Fibroblast of pulmonary artery (primary cell): ENCODE measurements at regions not wholly inside any gene's neighbourhood (a gene's known extent, or its start where the extent isn't known, plus 50 kb on each side); places are given as distances from the start of the nearest gene placed in this dataset.

Experiments
- DNase-seq: peaks from one replicate; pipeline ENCODE4 v3.0.0-alpha.2; 2010; ENCODE audit warnings: low read depth
- H3K4me3 ChIP-seq: replicated peaks from 2 replicates; pipeline ENCODE4 v1.5.1; 2011; ENCODE audit warnings: low read depth, mild to moderate bottlenecking, control low read depth, low read length, moderate library complexity
- TF ChIP-seq, protein P1 (sequence below): IDR thresholded peaks from 2 replicates; pipeline ENCODE4 v1.5.1; 2011; ENCODE audit warnings: mild to moderate bottlenecking, control low read depth, low read length, inconsistent platforms; ENCODE audit errors: missing control alignments

DNA sequence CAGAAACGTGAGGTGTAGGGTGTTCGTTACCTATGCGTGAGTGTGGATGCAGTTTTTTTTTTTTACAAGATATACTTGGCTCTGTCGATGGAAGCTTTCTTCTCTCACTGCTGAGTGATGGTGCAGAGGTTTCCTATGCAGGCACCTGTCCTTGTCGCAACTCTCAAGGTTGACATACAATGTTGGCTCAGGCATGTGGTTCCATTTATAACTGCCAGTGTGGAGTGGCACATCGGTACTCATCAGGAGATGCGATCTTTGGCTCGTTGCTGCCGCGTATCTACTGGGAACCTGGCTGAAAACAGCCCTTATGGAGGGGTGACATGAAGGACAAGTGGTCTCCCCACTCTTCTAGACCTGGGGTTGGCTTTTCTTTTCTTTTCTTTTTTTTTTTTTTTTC is 109.0 kb downstream of the ZNF664 start:
- TF ChIP-seq, protein P1, sequence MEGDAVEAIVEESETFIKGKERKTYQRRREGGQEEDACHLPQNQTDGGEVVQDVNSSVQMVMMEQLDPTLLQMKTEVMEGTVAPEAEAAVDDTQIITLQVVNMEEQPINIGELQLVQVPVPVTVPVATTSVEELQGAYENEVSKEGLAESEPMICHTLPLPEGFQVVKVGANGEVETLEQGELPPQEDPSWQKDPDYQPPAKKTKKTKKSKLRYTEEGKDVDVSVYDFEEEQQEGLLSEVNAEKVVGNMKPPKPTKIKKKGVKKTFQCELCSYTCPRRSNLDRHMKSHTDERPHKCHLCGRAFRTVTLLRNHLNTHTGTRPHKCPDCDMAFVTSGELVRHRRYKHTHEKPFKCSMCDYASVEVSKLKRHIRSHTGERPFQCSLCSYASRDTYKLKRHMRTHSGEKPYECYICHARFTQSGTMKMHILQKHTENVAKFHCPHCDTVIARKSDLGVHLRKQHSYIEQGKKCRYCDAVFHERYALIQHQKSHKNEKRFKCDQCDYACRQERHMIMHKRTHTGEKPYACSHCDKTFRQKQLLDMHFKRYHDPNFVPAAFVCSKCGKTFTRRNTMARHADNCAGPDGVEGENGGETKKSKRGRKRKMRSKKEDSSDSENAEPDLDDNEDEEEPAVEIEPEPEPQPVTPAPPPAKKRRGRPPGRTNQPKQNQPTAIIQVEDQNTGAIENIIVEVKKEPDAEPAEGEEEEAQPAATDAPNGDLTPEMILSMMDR = no peak
- no peak for DNase-seq
- no peak overlapping the region for H3K4me3 ChIP-seq

DNA sequence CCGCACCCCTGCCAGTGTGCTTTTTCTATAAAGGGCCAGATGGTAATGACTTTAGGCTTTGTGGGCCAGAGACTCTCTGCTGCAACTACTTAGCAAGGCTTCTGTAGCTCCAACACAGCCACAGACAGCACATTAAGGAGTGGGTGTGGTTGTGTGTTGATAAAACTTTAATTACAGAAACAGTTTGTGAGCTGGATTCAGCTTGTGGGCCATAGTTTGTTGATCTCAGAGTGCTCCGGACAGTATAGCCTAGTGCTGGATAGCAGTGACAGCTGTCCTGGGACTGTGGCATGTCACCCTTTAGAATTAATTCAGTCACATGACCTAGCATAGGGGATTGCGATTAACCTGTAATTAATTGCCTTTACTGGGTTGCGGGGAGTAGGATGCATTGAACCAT is 109.7 kb downstream of the ZNF664 start:
- no peak overlapping the region for H3K4me3 ChIP-seq
- DNase-seq = no peak
- TF ChIP-seq, protein P1 = no peak

DNA sequence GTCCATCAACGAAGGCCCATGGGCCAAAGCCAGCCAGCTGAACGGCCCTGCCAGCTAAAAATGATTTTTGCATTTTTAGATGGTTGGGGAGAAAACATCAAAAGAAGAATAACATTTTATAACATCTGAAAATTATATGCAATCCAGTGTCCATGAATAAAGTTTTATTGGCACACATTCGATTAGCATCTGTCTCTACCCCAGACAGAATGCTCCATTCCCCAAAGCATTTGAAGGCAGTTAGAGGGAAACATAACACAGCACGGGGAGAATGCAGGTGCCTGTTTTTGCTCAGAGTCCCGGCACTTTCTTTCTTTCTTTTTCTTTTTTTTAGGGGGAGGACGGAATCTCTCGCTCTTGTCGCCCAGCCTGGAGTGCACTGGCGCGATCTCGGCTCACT is 110.7 kb downstream of the ZNF664 start:
- TF ChIP-seq, protein P1 = no peak
- no peak overlapping the region for H3K4me3 ChIP-seq
- DNase-seq = no peak

DNA sequence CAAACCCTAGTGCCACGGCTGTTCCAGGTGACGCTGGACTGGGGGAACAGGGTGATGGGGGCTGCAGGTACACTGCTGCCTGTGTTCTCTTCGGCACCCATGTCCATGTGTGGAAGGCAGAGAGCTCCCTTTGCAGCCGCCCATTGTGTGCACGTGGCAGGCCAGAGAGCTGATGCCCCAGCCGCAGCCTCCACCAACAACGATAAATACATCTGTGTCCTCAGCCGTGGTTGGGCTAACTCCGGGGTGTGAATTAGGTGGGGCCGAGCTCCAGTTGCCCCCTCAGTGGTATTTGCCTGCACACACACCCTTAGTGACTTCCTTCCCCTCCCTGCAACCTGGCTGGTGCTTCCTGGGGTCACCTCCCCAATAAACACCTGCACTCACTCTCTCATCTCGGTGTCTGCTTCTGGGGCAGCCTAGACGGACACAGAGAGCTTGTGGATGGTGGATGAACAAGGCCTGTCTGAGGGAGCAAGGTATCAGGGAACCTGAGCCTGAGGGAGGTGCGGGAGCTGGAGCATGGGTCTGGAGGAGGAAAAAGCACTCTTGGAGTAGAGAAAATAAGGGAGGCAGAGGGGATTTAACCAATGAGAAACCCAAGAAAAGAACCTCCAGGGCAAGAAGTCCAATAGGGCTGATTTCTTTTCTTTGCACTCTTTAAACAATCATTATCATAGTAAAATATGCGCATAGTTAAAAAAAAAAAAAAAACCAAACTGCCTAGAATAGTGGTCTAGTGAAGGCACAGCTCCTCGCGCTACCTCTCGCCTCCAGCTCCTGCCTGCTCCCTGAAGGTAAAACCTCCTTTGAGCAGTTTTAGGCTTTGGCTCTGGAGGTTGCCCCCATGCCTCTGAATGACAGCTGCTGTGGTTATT is 112.6 kb downstream of the ZNF664 start:
- TF ChIP-seq, protein P1 = no peak
- no peak for DNase-seq
- no peak overlapping the region for H3K4me3 ChIP-seq

DNA sequence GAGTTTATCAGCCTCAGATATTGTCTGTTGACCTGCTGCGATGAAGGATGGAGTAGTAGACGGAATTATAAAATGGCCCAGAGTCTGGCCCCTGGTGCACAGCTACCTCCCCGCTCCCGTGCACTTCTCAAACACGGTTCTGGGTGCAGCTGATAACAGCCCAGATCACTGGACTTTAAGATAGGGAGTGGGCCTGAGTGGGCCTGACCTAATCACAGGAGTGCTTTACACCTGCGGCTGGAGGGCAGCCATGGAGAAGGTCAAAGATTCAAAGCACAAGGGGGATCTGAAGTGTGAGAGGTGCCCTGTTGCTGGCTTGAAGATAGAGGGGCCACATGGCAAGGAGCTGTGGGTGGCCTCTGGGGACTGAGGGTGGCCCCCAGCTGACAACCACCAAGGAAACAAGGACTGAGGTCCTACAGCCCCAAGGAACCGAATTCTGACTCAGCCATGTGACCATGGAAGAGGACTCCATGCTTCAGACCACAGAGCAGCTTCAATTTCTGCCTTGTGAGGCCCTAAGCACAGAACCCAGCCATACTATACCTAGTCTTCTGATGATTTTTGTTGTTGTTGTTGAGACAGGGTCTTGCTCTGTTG is 113.4 kb downstream of the ZNF664 start:
- TF ChIP-seq, protein P1 = no peak
- no peak overlapping the region for H3K4me3 ChIP-seq
- DNase-seq = no peak

DNA sequence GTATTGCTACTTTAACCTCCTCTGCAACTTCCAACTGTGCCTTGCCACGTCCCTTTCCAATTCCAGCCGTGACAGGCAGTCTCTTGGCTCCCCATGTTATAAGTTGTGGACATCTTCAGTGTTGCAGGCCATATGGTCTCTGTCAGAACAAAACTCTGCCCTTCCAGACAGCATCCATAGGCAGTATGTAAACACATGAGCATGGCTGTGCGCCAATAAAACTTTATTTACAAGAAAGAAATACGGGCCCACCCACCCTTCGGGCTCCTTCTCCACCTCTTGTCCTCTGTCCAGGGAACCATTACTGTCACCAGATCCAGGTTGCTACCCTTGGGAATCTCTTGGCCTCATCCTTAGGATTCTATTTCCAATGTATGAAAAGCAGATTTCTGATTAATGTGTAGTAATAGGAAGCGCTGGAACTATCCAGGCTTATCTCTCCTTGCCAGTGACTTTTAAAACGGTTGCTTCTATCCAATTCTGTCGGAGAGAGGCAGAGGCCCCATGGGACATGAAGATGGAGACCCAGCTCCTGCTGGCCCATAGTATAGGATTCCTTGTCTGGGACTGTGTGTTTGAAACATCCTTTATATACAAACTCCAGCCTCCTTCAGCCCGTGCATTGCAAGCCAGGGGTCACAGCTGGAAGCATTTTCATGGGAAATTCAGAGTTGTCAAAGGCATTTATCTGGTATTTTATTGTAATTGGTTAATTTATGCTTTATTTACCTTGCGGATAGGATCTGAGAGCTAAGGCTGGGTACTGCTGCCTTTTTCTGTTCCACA is 114.4 kb downstream of the ZNF664 start:
- no peak for DNase-seq
- H3K4me3 ChIP-seq = no peak overlapping the region
- TF ChIP-seq, protein P1 = no peak
